ENCODE measurements at regions not wholly inside any gene's neighbourhood (a gene's known extent, or its start where the extent isn't known, plus 50 kb on each side); places are given as distances from the start of the nearest gene placed in this dataset.

GRCh38 chr4:115688961-115689360 lies 575.5 kb upstream of the NDST4 start:
- DNase-seq = no peak
- H3K27me3 Mint-ChIP-seq (ENCODE audit: low read depth) = no peaks in the 10 kb centered on the region

More at GRCh38 chr4:115688961-115689360, 575.5 kb upstream of the NDST4 start:
- Mint-ChIP-seq H3K4me1 (peaks cover 0 to 4% of the 10 kb centered on the region in 2 experiments; a peak in 2 of 4 replicates), H3K36me3 (ENCODE audit: insufficient read depth in 1 of 3, low read depth in 3 of 3) (no peaks in the 10 kb centered on the region), H3K27ac (no peak overlapping the region), H3K9me3 (peaks cover 0 to 2% of the 10 kb centered on the region in 2 experiments; a peak in 1 of 5 replicates), H3K4me3 (no peak overlapping the region)
- no peaks in the 10 kb centered on the region for H3K4me1 ChIP-seq (ENCODE audit: insufficient read depth, low read length)
- H3K4ac ChIP-seq (ENCODE audit: low read depth, low read length) = no peak overlapping the region
- H3K9ac ChIP-seq (ENCODE audit: extremely low read depth, insufficient read length, low read length) = no peak overlapping the region
- H3K23me2 ChIP-seq (ENCODE audit: insufficient read length, low read depth, low read length, poor library complexity, severe bottlenecking) = no peaks in the 10 kb centered on the region
- H3K18ac ChIP-seq (ENCODE audit: insufficient read length, low read depth, low read length) = no peak overlapping the region
- H4K91ac ChIP-seq (ENCODE audit: insufficient read length, low read depth, low read length) = no peak overlapping the region
- no peak overlapping the region for H3K23ac ChIP-seq (ENCODE audit: insufficient read length, low read depth, low read length)
- H3K9me3 ChIP-seq (ENCODE audit: control insufficient read depth, low read depth, low read length) = no peaks in the 10 kb centered on the region
- no peak overlapping the region for H2BK20ac ChIP-seq (ENCODE audit: low read depth, low read length, poor library complexity, severe bottlenecking)
- H4K8ac ChIP-seq (replicated peaks; ENCODE audit: insufficient read length, low read depth, low read length) = no peak overlapping the region
- H3K56ac ChIP-seq (ENCODE audit: insufficient read length, low read depth, low read length) = no peak overlapping the region
- H4K5ac ChIP-seq (ENCODE audit: insufficient read length, low read depth, low read length) = no peak overlapping the region
- no peak overlapping the region for H2AK5ac ChIP-seq (ENCODE audit: insufficient read length, low read length)
- H2AFZ ChIP-seq (ENCODE audit: low read length) = no peak overlapping the region
- H2BK12ac ChIP-seq (ENCODE audit: insufficient read length, low read depth, low read length) = no peak overlapping the region
- no peak overlapping the region for H3T11ph ChIP-seq (ENCODE audit: low read length)
- H2BK5ac ChIP-seq (ENCODE audit: insufficient read length, low read length) = no peak overlapping the region
- no peak overlapping the region for H3K14ac ChIP-seq (ENCODE audit: insufficient read depth, low read length)
- H3K4me2 ChIP-seq (ENCODE audit: insufficient read depth, insufficient read length, low read length) = no peak overlapping the region
- no peaks in the 10 kb centered on the region for H3K79me2 ChIP-seq (ENCODE audit: insufficient read depth, low read length)
- no peak for TF ChIP-seq CTCF (conservative IDR thresholded peaks at IDR 0.05)
- no peak overlapping the region for H3K27ac ChIP-seq (ENCODE audit: insufficient read length, low read depth, low read length)
- H3K27me3 ChIP-seq (ENCODE audit: insufficient read depth, low read length) = no peaks in the 10 kb centered on the region
- no peak overlapping the region for H2BK15ac ChIP-seq (ENCODE audit: low read depth, low read length)
- H2BK120ac ChIP-seq (ENCODE audit: low read depth, low read length, poor library complexity, severe bottlenecking) = no peak overlapping the region
- H3K79me1 ChIP-seq (ENCODE audit: insufficient read depth, low read depth, low read length, poor library complexity, severe bottlenecking) = no peaks in the 10 kb centered on the region
- no peaks in the 10 kb centered on the region for H4K20me1 ChIP-seq (ENCODE audit: control insufficient read depth, insufficient read depth, insufficient read length)
